ENCODE measurements at regions not wholly inside any gene's neighbourhood (a gene's known extent, or its start where the extent isn't known, plus 50 kb on each side); places are given as distances from the start of the nearest gene placed in this dataset.

DNA sequence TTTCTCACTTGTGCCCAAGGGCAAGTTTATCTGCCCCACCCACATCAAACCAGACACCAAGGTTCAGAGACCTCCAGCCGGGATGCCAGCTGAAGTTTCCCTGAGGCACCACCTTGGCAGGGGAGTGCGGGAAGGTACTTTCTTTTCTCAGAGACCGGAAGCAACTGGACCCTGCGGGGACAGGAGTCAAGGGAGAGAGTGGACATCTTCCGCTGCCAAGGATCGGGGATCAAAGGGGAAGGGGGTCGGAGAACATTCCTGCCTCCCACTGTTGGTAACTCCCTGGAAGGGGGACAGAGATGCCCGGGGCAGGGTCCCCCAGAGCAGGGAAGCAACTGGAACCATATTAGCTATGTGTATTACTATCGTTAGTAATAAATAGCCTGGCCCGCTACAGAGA is 161.8 kb downstream of the DICER1 start:
- DNase-seq: no peak

- DNase-seq: no peak
These were observed 163.1 kb downstream of the DICER1 start for GRCh38 chr14:94994245-94994644.

- DNase-seq: no peak
These were observed 165.3 kb downstream of the DICER1 start for GRCh38 chr14:94992046-94992445.

DNA sequence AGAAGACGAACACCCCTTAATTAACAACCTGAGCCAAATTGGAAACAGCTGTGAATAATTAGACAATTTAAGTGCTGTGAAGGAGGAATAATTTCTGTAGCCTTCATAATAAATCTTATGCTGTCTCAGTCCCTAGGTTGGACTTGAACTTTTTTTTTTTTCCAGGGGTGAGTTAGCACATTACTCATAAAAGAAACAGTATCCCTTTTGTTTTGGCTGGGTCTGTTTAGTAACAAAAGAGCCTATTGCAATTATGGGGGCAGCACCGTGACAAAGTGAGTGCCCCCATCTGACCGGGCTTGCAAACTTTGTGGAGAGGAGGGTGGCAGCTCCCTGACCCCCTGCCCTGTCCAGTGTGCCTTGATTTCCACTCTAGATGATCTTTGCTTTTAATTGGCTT is 167.4 kb downstream of the DICER1 start:
- DNase-seq: no peak

DNA sequence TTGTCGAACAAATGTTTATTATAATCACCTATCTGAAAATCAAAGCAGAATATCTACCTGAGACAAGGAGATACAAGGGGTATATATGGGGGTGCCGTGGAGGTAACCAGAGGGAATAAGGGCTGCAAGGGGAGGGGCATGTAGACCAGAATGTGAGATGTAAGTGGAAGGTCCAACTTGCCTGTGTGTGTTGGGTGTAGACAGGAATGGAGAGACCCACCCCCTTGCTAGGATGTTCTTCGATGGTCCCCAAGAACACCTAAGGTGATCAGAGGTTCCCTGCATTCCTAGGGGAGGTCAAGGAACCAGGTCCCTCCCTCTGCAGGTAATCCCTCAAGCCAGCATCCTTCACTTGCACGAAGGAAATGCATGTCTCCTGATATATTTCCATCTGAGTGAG is 167.9 kb downstream of the DICER1 start:
- DNase-seq: no peak

DNA sequence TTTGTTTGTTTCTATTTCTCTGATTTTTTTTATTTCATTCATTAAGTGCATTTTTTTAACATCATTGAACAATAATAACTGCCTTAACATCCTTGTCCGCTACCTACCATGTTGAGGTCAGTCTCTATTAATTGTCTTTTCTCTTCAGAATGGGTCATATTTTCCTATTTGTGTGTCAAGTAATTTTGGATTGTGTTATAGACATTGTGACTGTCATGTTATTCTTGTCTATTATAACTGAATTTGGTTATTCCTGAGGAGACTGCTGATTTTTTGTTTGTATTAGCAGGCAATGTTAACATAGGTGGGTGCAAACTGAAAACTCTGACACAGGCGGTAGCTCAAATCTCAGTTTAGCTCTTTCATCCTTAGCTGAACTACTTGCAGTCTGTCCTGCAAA is 169.9 kb downstream of the DICER1 start:
- DNase-seq: no peak

DNA sequence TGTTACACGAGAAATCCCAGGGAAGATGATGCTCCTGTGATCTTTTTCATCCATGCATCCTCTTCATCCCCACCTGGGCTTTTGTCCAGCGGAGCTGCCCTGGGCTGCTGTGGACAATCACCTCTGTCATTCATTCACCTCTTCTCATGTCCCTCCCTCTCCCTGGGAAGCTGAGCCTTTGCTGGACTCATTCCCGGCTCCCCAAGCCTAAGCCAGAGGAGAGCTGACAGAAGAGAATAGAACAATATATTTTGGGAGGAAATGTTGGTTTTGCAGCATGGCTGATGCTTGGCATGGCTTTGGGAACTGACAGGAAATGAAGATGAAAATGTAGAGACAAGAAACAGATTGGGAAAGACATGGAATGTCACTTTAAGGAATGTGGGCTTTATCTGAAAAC is 177.4 kb downstream of the DICER1 start:
- DNase-seq: no peak

DNA sequence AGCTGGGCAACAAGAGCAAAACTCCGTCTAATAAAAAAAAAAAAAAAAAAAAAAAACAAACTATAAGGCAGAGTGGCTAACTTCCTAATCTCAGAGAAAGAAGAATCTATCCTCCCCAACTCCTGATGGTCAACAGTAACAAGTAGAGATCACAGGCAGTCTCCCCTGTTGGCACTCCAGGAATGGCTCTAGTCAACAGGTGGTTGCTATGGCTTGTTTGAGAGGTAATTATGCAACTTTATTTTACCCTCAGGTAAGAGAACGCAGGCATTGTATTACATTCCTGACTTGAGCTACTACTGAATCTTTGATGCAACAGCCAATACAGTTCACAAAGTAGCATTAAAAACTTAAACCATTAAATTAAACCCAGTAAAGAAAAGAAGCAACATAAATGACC is 180.3 kb downstream of the DICER1 start:
- no peak for DNase-seq

DNA sequence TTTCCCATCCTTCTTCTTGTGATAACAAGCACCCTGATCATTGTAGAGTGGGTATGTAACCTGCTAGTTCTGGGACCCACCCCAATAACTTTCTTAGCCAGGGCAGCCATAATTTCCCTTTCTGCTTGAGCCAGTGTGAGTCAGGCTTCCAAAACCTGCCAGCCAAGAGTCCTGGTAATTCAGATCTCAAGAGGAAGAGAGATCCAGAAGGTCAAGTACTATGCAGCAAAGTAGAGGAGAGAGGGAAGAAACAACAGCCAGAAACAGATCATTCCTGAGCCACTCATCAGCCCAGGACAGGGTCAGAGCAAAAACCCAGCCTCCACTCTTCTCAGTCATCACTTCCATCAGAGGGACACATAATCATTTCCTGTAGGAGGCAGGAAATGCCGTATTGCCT is 182.0 kb downstream of the DICER1 start:
- no peak for DNase-seq

GRCh38 chr14:94974893-94975292 is 182.4 kb downstream of the DICER1 start:
- no peak for DNase-seq

GRCh38 chr14:94974422-94974821 is 182.9 kb downstream of the DICER1 start:
- no peak for DNase-seq

DNA sequence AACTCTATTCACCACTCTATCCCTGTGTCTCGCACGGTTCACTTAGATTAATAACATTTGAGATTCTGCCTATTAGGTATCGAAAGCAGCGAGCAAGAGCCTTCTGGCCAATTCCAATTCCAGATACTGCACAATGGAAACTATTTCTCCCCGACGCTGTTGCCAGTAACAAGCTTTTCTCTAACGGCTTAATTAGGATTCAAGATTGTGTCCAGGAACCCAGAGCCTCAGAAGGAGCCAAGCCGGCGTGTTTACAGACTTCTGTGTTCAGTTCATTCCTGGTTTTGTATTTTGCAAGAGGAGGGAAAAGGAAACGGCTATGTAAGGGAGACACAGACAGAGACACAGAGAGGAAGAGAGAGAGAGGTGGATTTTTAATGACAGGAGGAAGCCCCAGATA is 185.6 kb downstream of the DICER1 start:
- DNase-seq: peak; percentile 91

- no peak for DNase-seq
These were observed 186.2 kb downstream of the DICER1 start for GRCh38 chr14:94970941-94971730.

- DNase-seq: no peak
These were observed 187.6 kb downstream of the DICER1 start for GRCh38 chr14:94969766-94970165.

GRCh38 chr14:94966868-94967267 is 190.5 kb downstream of the DICER1 start:
- DNase-seq: no peak

- DNase-seq: no peak
These were observed 191.0 kb downstream of the DICER1 start for GRCh38 chr14:94966344-94966743.

GRCh38 chr14:94965551-94966313 is 191.6 kb downstream of the DICER1 start:
- DNase-seq: no peak

- DNase-seq: no peak
These were observed 192.4 kb downstream of the DICER1 start for GRCh38 chr14:94964931-94965330.

DNA sequence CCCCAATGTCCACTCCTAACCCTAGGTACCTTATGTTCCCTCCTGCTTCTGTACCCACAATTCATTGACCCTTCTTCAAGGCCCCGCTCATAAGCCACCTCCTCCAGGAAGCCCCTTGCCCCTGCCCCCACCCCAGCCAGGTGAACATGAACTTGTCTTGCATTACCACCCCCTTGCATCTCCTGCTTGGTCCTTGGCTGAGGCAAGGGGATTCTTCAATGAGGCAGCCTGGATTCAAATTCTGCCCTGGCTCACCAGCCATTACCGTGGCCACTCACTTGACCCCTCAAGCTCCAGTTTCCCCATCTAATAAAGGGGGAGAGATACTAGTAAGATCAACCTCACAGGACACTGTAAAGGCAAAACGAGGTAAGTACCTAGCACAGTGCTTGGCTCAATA is 193.1 kb downstream of the DICER1 start:
- DNase-seq: no peak

GRCh38 chr14:94963051-94963450 is 193.1 kb upstream of the GSC start:
- no peak for DNase-seq

GRCh38 chr14:94962166-94962575 is 192.3 kb upstream of the GSC start:
- DNase-seq: no peak

DNA sequence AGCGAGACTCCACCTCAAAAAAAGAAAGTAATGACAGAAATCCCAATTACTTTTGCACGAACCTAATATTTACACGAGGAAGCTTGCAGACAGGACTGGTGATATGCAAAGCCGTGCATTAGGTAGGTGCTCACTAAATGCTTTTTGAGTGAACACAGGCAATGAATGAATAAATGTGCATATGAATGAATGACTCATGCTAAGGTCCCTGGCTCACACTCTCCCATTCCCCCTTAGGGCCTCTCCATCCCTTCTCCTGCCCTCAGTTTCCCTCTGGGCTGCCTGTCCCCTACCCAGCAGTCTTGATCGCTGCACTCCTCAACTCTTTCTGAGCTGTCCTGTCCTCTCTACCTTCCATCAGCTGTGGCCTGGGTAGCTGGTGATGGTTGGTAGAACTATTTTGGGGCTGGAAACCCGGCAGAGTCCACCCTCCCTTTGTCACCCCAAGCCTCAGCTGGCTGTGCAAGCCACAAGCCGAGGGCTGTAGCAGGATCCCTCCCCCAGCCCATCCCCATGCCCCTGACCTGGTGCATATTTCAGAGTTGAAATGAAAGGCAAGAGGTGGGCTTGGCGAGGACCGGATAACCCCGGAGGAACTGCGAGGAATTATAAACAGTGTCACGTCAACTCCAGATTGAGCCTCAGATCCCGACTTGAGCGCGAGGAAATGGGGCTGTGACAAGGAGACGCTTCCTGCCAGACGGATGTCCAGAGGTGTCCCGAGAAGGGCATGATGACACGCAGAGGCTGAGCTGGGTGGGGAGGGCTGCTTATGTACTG is 191.7 kb upstream of the GSC start:
- no peak for DNase-seq

All from muscle of arm (tissue), 1 donor.